ENCODE measurements at regions not wholly inside any gene's neighbourhood (a gene's known extent, or its start where the extent isn't known, plus 50 kb on each side); places are given as distances from the start of the nearest gene placed in this dataset.

DNA sequence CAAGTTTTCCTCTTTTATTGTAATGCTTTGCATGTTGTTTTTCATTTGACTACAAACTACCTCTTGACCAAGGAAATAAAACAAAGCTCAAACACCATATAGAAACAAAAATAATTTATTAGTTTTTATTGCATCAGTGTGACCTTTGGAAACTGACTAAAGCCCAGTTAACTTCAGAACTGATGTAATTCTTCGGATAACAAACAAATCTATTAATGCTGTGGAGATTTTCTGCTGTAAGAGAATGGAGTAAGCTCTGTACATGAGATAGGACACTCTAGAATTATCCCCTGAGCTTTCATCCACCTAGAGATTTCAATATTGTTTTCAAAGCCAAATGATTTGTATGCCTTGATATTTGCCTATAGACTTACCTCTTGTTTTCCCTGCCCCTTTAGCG lies 154.0 kb upstream of the KCNK2 start:
- DNase-seq (ENCODE audit: low read depth in 2 of 2), result no peak

DNA sequence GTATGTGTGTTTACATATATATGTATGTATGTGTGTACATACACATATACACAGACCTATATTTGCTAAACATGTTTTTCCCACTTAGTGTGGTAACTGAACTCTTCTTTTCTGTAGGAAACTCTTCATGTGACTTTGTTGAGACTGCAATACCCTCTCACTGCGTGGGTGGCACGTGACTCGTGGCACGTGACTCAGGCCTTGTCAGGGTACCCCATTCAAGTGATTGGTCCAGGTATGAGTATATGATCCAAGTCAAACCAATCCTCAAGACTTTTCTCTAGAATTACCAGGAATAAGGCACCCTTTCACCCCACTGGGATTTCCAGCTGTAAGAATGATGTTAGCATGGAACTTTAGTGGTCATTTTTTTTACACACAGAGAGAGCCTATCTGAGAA lies 149.2 kb upstream of the KCNK2 start:
- peak in 1 of 2 donors; percentile 13 for DNase-seq (ENCODE audit: low read depth in 2 of 2)

DNA sequence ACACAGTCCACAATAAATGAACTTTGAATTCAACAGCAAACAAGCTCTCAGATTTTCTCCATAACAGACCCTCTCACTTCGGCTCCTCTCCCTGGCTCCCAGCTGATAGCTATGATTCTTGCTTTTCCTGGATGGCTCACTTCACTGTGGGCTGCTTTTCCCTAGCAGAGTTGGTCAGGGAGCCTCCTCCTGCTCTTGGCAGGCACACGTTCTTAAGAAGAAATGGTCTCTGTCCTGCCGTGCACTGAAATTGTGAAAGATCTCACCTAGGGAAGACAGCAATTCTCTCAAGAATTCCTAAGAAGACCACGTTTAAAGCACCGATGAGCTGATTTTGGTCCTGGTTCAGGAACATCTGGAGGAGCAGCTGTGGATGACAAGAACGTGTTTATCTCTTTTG lies 148.5 kb upstream of the KCNK2 start:
- DNase-seq (ENCODE audit: low read depth in 2 of 2), result no peak

GRCh38 chr1:214935258-214935657 lies 147.3 kb upstream of the KCNK2 start:
- DNase-seq (ENCODE audit: low read depth in 2 of 2), result no peak

DNA sequence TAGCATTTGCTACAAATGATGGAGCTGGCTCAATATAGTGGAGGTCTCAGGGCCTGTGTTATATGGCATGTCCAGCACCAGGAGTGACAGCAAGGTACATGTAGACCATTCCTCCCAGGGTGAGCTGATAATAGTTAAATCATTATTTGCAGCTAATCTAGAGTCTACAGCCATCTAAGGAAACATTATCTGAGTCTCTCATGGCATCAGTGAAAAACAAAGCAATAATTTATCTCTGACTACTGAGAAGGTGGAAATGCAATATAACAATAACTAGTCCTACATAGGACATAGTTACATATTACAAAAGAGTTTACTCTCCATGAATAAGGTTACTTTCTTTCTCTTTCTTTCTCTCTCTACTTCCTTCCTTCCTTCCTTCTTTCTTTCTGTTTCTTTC lies 143.4 kb upstream of the KCNK2 start:
- DNase-seq (ENCODE audit: low read depth in 2 of 2), result no peak

DNA sequence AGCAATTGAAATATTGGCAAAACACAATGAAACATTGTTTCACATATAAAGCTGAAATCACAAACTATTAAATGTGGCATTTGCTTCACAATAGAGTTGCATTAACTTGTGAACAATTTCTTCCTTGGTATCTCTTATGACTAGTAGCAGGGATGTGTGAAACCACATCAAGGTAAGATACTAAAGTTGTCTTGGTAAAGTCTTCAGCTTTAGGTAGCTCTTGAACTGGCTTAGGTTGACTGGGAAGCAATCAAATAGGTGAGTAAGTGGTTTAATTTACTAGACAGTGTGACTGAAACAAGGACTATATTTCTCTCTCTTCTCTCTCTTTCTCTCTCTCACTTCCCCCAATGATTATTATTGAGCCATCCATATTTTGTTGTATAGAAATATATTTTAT lies 141.5 kb upstream of the KCNK2 start:
- DNase-seq (ENCODE audit: low read depth in 2 of 2), result no peak

- no peak for DNase-seq (ENCODE audit: low read depth in 2 of 2)
Observed at GRCh38 chr1:214943054-214943453, 139.5 kb upstream of the KCNK2 start.

DNA sequence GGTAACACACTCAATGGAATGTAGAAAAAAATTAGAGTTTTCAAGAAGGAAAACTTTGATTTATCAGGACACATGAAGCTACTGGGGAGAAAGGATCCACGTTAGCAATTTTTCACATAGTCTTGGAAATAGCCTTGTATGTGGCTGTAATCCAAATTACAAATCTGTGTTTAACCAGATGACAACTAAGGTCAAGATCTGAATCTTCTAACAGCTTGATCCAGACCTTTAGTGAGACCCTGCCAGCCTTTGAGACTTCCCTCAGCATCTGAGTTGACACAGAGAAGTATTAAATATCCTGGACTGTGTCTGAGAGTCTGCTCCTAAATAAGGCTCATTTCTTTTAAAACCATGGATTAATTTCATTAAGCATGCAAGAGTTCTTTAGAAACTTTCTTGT lies 135.9 kb upstream of the KCNK2 start:
- no peak for DNase-seq (ENCODE audit: low read depth in 2 of 2)

DNA sequence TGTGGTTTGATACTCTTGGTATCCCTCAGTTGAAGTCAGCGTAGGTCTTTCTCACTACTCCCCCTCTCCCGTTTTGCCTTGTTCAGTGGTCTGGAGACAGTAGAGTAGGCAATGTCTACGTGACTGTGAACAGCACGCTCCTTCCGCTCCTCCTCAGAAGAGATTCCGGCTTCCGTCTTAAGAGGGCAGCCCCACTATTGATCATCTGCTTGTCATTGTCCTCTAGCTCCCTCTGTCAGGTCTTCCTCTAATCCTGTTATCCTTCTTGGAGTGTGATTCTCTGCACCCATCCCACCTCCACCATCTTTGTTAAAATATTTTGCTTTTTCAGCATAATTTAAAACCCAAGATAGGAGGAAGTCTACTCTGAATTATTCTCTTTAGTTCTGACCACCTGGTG lies 129.9 kb upstream of the KCNK2 start:
- no peak for DNase-seq (ENCODE audit: low read depth in 2 of 2)

- DNase-seq (ENCODE audit: low read depth in 2 of 2), result no peak
Observed at GRCh38 chr1:214953901-214954616, 128.5 kb upstream of the KCNK2 start.

- no peak for DNase-seq (ENCODE audit: low read depth in 2 of 2)
Observed at GRCh38 chr1:214954617-214954949, 128.0 kb upstream of the KCNK2 start.

- no peak for DNase-seq (ENCODE audit: low read depth in 2 of 2)
Observed at GRCh38 chr1:214957330-214958137, 125.0 kb upstream of the KCNK2 start.

GRCh38 chr1:214958486-214958885 lies 124.1 kb upstream of the KCNK2 start:
- DNase-seq (ENCODE audit: low read depth in 2 of 2), result no peak

DNA sequence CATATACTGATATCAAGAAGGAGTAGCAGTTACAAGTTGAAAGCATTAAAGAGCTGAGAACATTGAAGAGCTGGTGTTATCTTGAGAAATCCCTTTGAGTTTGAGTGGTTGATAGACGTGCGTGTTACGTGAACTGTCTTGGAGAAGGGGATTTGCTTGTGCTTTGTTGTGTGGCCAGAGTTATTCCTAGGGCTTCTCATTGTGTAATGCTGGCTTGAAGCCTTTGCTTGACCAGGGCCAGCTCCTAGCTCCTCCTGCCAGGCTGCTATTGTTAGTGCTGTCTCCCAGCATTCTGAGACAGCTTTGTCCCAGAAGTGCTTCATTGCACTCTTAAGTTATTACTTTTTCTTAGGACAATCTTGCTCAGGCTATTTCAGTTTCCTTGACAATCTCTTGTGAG lies 116.2 kb upstream of the KCNK2 start:
- no peak for DNase-seq (ENCODE audit: low read depth in 2 of 2)

DNA sequence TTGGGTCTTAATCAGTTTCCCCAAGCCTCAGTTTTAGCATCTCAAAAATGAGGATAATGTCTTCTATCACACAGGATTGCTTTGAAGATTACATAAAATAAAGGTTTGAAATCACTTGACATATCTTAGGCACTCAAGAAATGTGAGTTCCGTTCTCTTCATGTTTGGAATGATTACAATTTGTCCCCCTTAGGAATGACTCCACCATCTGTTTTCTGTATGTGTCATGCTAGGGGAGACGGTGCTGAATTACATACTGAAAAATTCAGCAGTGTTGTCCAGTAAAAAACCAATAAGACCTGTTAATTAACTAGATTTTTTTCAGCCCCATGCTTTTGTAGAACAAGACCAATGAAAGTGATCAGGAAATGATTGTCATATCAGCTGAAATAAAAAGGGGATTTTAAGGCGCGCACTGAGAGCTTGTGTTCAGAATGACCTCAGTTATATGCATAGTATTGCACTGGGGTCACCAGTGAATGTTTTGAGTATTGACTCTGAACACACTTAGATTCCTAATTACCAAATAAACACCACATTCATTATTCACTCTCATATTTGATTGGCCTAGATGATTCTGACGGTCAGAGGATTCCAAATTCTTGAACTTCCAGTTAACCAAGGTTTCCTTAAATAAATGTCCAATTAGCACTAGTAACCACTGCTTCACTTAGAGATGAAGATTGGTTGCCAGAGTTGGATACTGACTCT lies 114.5 kb upstream of the KCNK2 start:
- no peak for DNase-seq (ENCODE audit: low read depth in 2 of 2)

DNA sequence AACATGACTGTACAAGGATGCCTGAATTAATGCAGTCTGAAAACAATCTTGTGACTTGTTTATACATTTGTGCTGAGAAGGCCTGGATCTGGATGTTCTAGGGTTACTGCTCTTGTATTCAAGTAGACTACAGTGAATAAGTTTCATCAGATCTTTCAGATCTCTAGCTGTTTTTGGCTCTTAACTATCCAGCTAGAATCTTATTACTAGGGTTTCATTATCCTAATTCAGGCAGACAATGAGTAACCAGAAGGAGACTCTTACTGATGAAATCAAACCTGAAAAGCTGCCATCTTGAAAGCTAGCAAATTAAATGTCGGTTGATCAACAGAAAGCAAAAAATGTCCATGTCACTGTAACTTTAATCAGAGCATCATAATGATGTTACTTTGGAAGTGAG lies 112.5 kb upstream of the KCNK2 start:
- DNase-seq (ENCODE audit: low read depth in 2 of 2), result no peak

DNA sequence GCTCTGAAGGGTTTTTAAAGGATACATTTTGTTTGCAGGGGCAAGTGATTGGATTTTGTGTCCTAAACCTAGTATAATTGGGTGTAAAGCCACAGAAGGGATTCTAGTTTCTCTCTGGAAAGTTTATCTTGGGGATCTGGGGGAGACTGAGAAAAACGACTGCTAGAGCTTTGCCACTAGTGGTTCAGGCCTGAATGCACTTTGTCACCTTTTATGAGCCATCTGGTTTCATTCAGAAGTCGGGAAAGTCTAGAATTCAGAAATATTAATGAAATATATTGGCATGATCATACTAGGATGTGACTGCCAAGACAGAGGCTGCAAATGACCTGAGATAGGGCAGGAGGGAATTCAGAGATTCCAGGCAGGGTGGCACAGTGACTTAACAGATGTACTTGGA lies 111.5 kb upstream of the KCNK2 start:
- no peak for DNase-seq (ENCODE audit: low read depth in 2 of 2)

DNA sequence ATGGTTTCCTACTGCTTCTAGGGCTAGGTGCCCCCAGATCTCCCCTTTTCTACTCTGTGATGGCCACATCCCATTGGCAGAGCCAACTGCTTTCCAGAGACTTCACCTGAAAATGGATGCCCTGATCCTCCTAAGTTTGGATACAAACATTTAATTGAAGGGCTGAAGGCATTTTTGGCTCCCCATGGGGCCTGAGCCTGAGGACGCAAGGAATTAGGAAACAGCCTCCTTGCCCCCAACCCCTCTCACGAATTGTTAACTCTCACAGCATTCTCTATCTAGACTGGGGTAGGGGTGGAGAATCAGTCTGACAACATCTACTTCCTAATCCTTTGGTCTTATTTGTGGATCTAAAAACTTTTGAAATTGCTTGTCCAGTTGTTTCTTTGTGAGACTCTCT lies 108.5 kb upstream of the KCNK2 start:
- no peak for DNase-seq (ENCODE audit: low read depth in 2 of 2)

DNA sequence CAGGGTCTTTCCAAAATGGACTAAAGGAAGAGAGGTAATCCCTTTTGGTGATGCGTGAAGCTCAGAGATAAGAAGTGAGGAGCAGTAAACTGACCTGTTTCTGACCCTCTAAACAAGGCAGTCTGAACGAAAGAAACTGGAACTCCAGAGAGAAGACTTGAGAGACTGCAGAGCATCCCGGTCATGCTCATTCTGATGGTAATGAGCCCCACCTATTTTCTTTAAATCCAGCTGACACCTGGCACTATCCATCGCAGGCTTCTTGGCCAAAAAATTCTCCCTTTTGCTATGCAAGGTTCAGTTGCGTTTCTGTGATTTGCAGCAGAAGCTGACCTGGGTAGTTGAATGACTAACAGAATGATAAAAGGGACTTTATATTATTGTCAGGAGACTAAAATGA lies 105.9 kb upstream of the KCNK2 start:
- no peak for DNase-seq (ENCODE audit: low read depth in 2 of 2)

DNA sequence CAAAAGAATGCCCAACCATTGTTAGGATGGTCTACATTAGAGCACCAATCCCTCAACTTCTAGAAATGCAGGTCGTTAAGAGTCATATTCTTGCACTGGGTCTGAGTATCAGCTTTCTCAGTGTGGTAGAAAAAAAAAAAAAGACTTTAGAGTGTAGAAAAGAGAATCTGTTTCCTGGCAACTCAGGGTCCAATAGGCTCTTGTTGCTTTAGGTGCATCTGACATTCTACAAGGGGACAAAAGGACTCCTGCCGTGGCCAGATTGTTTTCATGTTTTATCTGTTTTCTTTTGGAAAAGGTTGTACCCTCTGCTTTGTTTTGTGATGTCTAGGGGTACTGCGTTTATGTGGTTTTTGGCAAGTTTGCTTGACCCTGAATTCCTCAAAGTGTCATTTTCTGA lies 105.4 kb upstream of the KCNK2 start:
- DNase-seq (ENCODE audit: low read depth in 2 of 2), result no peak

- no peak for DNase-seq (ENCODE audit: low read depth in 2 of 2)
Observed at GRCh38 chr1:214977700-214978374, 104.7 kb upstream of the KCNK2 start.

DNA sequence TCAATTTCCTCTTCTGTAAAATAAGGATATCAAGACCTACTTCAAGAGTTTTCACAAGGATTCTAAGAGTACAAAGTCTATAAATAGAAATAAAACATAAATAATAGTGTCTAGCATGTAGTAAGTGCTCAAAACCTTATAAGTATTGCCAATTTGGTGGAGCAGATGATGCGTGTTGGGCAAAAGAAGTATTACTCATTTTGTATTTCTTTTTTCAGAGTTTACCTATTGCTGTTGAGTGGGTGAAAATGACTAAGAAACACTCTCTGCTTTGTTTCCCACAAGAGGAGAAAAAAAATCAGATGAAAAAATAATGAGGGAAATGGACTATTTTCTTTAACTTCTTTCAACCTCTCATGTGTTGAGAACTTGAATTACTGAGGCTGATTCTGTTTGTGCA lies 103.3 kb upstream of the KCNK2 start:
- DNase-seq (ENCODE audit: low read depth in 2 of 2), result no peak

Measured in stimulated activated CD8-positive, alpha-beta memory T cell treated with anti-CD3 and anti-CD28 coated beads, Interleukin-2, amount 100 ng/mL, for 48 hours (primary cell).